ENCODE measurements at regions not wholly inside any gene's neighbourhood (a gene's known extent, or its start where the extent isn't known, plus 50 kb on each side); places are given as distances from the start of the nearest gene placed in this dataset.

GRCh38 chr2:147097747-147098146, 747.1 kb upstream of the ACVR2A start:
- DNase-seq = no peak

- no peak for DNase-seq
Observed at GRCh38 chr2:147096671-147097070, 748.2 kb upstream of the ACVR2A start.

- no peak for DNase-seq
Observed at GRCh38 chr2:147095376-147095775, 749.5 kb upstream of the ACVR2A start.

GRCh38 chr2:147094077-147094476, 750.8 kb upstream of the ACVR2A start:
- no peak for DNase-seq

DNA sequence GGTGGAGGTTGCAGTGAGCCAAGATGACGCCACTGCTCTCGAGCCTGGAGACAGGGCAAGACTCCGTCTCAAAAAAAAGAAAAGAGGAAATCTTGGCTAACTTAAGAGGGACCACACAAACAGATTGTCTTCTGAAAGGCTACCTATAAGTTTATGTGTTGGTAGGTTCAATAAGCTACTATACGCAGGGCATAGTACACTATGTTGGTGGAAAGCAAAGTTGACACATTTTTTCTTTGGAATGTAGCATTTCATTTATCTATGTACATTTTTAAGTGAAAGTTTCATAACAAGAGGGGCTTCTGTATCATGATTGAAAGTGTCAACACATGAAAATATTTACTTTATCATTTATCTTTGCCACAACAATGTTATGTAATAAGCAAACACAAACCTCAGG, 752.6 kb upstream of the ACVR2A start:
- no peak for DNase-seq

GRCh38 chr2:147091448-147091847, 753.4 kb upstream of the ACVR2A start:
- no peak for DNase-seq

DNA sequence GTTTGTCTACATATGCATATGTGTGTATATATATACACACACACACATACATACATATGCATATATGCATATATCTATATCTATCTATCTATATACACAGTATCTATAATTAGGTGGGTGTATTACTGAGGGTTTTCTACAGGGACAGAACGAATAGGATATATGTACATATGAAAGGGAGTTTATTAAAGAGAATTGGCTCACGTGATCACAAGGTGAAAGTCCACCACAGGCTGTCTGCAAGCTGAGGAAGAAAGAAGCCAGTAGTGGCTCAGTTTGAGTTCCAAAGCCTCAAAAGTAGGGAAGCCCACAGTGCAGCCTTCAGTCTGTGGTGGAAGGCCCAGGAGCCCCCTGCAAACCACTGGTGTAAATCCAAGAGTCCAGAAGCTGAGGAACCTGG, 756.0 kb upstream of the ACVR2A start:
- DNase-seq = no peak

DNA sequence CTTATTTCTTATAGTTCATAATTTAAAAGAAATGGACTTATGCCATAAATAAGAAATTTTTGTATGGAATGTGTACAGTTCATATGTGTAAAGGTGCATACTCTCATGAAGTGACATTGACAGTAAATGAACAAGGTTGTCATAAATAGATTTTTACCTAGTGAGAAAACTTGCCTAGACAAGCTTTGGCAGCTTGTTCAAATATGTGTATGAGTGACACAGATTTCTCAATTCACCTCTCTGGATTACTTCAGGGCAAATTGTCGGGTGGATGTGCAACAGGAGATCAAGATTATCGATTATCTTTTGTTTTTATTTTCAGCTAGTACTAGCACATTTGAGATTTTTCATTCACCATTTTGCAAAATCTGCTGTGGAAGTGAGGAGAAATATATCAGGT, 758.1 kb upstream of the ACVR2A start:
- DNase-seq = no peak

DNA sequence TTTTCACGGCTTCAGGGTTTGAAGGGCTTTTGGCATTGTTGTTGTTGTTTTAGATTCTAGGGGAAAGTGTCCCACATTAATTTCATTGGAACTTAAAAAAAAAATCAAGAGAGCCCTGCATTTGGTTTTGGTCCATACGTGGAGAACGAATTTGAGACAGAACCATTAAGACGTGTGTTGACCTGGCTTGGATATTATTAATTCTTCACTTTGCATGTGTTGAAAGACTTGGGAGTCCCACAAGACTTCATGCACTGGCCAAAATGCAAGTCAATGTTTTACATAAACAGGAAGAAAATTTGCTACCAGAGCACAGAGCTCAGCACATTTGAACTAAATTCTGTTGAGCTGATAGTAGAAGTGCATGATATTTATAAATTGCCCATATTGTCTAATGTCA, 761.2 kb upstream of the ACVR2A start:
- no peak for DNase-seq

DNA sequence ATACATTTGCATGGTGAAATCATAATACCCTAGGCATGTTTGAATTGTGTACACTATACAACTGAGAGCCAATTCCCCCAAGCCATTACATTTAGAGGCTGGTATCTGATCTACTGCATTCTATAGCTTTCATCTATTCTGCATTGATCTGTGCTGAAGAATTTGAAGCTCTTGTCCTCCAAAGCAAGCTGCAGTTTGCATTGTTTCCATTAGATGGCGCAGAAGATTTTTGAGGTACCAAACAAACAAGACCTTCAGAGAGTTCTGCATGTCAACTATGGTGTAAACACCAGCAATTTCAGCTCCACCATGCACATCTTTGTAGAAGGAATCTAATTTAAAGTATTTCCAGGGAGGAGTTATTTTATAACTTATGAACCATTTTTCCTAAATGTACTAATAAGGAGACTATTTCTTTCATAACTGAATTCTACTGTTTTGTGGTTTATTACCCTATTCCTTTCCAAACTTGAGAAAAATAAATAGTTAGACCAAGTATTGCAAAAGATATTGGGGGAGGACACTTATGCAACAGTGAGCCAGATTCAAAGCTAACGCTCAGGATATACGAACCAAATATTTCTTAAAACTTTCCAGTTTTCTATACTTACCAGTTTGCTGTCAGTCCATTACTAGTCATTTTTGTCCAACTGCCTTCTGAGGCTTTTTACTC, 761.8 kb upstream of the ACVR2A start:
- DNase-seq = peak; percentile 3

GRCh38 chr2:147081831-147082230, 763.0 kb upstream of the ACVR2A start:
- DNase-seq = no peak

DNA sequence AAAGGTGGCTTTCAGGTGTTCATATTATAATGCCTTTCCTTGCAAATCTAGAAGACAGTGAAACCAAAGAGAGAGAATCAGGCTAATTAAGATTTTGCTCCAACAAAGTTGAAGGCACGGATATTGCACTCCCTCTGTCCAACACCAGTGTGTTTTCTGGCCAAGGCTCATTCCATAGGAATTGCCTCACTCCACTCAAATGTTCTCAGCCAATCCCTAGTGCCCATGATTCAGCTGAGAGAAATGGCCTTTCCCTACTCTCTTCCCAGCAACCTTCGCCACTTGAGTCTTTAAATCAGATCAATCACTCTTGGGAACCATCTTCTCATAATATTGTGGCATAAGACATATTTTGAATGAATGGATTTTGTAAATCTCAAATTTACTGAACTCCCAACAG, 768.2 kb upstream of the ACVR2A start:
- DNase-seq = no peak

DNA sequence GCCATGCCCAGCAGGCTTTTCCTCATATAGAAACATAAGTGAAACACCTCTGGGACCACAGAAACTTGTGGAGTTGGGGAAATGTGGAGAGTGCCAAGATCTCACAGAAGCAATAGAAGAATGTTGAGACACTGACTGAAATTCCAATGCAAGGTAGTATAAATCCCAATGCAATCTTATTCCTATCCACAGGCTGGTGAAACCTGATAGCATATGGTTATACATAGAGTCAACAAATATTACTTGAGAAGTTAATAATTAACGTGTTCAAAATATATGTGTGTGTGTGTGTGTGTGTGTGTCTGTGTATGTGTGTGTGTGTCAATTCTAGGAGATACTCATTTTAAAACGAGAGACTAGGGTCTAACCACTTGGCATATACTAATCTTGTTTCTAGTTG, 776.8 kb upstream of the ACVR2A start:
- no peak for DNase-seq

GRCh38 chr2:147067136-147067535, 777.7 kb upstream of the ACVR2A start:
- no peak for DNase-seq

GRCh38 chr2:147062073-147062472, 782.8 kb upstream of the ACVR2A start:
- DNase-seq = no peak

GRCh38 chr2:147061269-147061668, 783.6 kb upstream of the ACVR2A start:
- no peak for DNase-seq

DNA sequence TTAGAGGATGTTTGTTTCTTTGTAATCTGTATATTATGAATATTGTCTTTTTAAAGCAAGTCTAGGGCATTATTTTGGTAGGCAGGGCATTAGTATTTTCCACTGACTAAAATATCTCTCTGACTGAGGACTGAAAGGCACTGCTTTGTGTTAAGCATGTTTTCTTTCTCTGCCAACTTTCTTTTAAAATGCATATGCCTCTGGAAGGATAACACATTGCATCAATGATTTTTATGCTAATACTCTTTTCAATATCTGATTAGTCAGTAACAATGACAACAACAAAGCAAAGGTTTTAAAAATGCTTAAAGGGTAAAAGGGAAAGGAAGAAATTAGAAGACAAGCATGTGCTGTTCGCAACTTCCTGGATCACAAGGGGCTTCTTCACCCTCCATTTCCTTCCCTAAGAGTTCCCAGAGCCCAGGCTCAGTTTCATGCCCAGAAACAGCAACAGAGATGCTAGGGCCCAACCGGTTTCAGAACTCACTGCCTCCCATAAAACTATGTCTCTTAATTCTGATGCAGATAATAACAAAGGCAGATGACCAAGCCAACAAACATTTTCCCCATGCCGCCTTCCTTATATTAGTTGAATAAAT, 786.8 kb upstream of the ACVR2A start:
- no peak for DNase-seq

- DNase-seq = no peak
Observed at GRCh38 chr2:147051814-147052213, 793.0 kb upstream of the ACVR2A start.

DNA sequence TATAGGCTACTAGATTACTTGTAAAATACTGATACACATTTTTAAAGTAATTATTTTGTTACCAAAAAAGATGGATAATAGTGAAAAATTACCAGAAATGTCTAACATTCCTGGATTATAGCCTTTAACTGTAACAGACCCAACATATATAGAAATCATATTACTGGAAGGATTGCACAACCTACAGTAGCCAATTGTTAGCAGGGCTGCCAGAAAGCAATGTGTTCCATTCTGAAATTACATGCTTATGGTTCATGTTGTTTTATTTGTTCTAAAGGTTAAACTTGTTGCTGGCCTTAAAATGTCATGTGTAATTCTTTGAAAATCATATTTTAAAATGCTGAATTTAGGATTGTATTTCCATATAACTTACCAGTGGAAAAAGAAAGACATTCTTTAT, 793.6 kb upstream of the ACVR2A start:
- DNase-seq = no peak

DNA sequence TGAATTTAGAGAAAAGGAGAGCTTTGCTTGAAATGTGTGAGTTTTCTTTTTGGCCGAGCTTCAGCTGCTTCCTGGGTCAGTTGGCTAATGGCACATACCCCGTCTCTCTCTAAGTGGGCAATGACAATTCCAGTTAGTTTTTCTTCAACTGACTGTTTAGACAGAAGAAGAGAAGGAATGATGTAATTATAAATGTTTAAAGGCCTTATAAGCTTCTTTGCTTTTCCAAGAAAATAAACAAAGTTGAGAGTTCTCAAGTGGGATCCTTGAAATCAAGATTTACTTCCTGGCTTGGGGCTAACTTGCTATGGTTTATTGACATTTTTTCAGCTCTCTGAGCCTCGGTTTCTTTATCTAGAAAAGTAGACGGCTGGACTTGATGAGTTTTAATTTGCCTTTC, 794.9 kb upstream of the ACVR2A start:
- no peak for DNase-seq

DNA sequence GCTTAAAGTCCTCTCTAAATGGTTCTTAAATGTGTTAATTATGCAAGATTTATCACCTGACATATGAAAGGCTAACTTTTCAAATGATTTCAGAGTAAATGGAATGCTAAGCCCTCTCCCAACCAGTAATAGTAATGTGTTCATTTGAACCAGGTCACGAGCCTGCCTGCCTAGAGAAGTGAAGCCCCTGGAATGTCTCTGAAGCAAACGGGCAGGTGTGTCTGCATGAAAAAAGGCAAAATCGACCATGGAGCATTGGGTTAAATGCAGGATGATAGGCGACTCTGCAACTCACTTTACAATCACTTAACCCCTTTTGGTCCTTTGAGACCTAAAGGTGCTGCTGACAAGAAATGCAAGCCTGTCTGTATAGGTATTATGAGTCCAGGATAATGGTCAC, 798.4 kb upstream of the ACVR2A start:
- no peak for DNase-seq

- DNase-seq = no peak
Observed at GRCh38 chr2:147045113-147045512, 799.7 kb upstream of the ACVR2A start.

DNA sequence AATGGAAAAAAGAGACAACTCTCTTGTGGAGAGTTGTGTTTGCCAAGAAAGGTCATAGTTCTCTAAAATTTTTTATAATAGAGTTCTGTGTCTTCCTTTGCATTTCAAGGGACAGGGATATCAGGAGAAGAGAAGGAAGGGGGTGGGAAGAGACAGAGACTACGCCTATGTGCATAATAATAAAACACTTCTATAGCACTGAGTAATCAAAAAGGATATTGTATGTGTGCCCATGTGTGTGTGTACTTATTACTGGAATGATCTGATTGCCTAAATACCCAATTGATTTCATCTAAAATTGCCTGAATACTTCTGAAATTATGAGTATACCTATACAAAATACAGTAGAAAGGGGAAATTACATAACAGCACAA, 803.7 kb upstream of the ACVR2A start:
- no peak for DNase-seq

DNA sequence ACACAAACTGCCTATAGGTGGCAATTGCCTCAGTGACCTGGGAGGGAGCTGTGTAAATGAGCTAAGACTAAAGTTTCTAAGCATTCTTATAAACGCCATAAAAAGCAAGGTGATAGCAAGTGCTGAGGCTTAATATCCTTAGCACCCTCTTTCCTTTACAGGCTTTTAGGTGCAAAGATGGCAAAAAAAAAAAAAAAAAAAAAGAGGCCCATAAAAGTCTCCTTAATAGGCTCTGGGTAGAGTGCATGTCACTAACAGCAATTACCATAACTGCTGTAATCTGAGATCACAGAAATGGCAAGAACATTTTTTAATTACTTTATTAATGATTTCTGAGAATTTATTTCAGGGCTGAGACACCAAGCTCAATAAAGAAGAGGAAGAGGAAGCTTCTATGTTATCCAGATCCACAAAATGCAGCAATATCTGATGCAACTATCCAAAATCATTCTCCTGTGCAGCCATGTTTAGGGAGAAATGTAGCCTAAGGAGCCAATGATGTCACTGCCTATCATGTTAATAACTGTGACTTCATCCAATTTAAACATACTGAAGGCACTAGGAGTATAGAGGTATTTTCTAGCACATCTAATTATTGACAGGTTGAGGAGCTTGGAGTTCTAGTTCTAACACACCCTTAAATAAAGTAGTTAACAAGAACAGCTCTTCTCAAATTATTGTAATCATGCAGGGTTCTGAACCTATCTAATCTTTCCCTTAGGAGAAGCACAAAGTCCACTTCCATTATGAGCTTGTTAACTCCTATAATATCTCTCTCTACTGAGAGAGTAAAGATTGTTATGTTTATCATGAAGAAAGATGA, 804.3 kb upstream of the ACVR2A start:
- no peak for DNase-seq

Measured in SHP77 treated with DMSO at 0.1 percent for 48 hours (cell line).